Keratinocyte (primary cell): ENCODE measurements at regions not wholly inside any gene's neighbourhood (a gene's known extent, or its start where the extent isn't known, plus 50 kb on each side); places are given as distances from the start of the nearest gene placed in this dataset.

Experiments used
- CTCF ChIP-seq, 3 experiments: IDR thresholded peaks in 1 of 3; conservative IDR thresholded peaks in 1 of 3; optimal IDR thresholded peaks in 1 of 3; 2 replicates in 2 of 3; 3 replicates in 1 of 3; pipeline versions ENCODE3 to v1.5.1; 2011; ENCODE audit warnings: low read length in 3 of 3, mild to moderate bottlenecking in 3 of 3, moderate library complexity in 2 of 3, control low read depth in 1 of 3, inconsistent platforms in 1 of 3; ENCODE audit not compliant: insufficient read depth in 2 of 3; ENCODE audit errors: extremely low read depth in 1 of 3
- EZH2 ChIP-seq: IDR thresholded peaks from one replicate; pipeline ENCODE4 v1.6.1; 2012; ENCODE audit warnings: inconsistent platforms, mild to moderate bottlenecking, low read length, moderate library complexity

GRCh38 chr11:116082256-116082655 is 578.0 kb upstream of the CADM1 start:
- no peak for TF ChIP-seq CTCF (optimal IDR thresholded peaks at IDR 0.05 in 1 of 3, IDR thresholded peaks at IDR 0.05 in 1 of 3, conservative IDR thresholded peaks at IDR 0.05 in 1 of 3; ENCODE audit: extremely low read depth in 1 of 3, insufficient read depth in 2 of 3, low read length in 3 of 3)
- no peak for TF ChIP-seq EZH2
